OCI-LY7 (cell line): ENCODE measurements at regions not wholly inside any gene's neighbourhood (a gene's known extent, or its start where the extent isn't known, plus 50 kb on each side); places are given as distances from the start of the nearest gene placed in this dataset.

Experiments
- EZH2phosphoT487 ChIP-seq: fragments of 200-600 bp; sonication (generic); IDR thresholded peaks from 2 replicates; pipeline ENCODE4 v1.6.1; 2018; ENCODE audit warnings: low read depth, borderline replicate concordance, mild to moderate bottlenecking, mixed run types, antibody characterized with exemption, low read length, moderate library complexity, mixed read lengths
- TF ChIP-seq, protein P1 (sequence below): fragments of 200-600 bp; sonication (generic); conservative IDR thresholded peaks from 2 replicates; pipeline ENCODE4 v1.5.1; 2014; ENCODE audit warnings: mild to moderate bottlenecking, antibody characterized with exemption, low read length, moderate library complexity, mixed read lengths

DNA sequence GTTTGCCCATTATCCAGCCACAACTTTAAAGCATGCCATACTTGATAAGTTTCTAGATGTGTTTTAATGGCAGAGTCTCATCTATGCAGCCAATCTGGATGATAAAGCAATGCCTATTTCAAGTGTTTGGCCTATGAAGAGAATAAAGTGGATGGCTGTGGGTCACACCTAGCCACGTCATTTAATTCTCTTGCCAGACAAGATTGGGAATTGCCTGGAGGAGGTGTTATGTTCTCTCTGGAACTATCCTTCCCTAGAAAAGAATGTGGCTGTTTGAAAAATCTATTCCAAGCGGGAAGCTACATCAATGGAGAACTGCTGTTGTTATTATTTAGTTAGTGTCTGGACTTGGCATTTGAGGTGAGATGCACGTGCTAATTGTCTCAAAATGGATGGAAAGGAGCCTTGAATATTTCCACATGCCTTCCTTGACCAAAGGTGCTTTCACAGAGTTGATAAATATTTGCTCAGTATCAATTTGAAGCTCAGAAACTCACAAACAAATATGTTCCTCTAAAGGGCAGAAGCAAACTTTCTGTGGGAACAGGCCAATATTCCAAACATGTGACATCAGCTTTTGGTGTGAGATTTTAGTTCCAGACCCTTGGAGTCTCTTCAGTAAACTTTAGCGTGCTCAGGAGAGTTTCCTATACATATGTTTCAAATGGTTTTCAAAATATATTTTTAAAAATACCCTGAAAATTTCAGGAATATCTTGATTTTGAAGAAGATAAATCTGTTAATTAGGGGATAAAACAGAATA is 510.6 kb upstream of the SGO1 start:
- TF ChIP-seq, protein P1, sequence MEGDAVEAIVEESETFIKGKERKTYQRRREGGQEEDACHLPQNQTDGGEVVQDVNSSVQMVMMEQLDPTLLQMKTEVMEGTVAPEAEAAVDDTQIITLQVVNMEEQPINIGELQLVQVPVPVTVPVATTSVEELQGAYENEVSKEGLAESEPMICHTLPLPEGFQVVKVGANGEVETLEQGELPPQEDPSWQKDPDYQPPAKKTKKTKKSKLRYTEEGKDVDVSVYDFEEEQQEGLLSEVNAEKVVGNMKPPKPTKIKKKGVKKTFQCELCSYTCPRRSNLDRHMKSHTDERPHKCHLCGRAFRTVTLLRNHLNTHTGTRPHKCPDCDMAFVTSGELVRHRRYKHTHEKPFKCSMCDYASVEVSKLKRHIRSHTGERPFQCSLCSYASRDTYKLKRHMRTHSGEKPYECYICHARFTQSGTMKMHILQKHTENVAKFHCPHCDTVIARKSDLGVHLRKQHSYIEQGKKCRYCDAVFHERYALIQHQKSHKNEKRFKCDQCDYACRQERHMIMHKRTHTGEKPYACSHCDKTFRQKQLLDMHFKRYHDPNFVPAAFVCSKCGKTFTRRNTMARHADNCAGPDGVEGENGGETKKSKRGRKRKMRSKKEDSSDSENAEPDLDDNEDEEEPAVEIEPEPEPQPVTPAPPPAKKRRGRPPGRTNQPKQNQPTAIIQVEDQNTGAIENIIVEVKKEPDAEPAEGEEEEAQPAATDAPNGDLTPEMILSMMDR, result no peak
- TF ChIP-seq EZH2phosphoT487, result no peak
